ENCODE measurements at regions not wholly inside any gene's neighbourhood (a gene's known extent, or its start where the extent isn't known, plus 50 kb on each side); places are given as distances from the start of the nearest gene placed in this dataset.

DNA sequence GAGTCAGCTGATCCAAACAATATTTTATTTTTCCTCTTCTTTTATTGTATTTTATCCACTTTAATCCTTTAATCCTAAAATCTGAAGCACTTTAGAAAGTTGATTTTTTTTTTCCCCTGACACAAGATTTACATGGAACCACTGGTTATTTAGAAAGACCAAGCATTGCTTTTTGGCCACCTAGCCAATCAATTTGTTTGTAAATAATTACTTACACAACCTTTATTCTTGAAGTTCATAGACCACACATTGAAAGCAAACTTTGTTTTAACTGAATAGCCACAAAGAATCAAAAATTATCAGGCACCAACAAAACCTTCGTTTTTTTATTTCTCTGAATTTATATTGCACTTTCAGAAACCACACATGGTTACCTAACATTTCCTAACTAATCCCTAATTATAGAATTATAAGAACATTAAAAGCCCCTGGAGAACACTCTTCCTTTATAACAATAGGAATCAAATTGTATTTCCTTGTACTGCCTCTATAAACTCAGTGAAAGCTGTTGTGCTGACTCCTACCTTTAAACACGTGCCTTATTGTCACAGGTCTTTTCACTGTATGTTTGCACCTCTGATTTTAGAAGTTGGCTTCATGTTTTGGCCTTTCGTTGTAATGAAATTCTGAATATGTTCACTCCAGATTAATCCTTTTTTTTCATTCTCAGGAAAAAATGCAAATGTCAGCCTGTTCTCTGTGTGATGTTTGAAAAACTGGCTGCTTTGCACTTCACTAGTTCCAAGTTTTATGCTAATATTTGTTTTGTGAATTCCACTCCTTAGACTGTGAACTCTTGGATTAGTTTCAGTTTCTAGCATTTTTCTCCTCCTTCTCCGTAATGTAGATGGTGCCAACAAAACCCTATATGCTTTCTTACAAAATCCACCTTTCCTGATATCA is 1511.9 kb downstream of the REEP3 start:
- Mint-ChIP-seq H3K27ac (no peak overlapping the region), H3K4me1 (no peaks in the 10 kb centered on the region; the same call in 2 of the 3 replicates), H3K4me3 (no peak overlapping the region), H3K27me3 (ENCODE audit: insufficient read depth, low read depth, poor library complexity) (peaks cover 5% of the 10 kb centered on the region), H3K9me3 (peaks cover 49% of the 10 kb centered on the region), H3K36me3 (ENCODE audit: low read depth) (peaks cover 24% of the 10 kb centered on the region)
- H3K27ac ChIP-seq (ENCODE audit: low read depth): no peak overlapping the region
- no peaks in the 10 kb centered on the region for H3K79me2 ChIP-seq (replicated peaks; ENCODE audit: insufficient read depth)
- H3K9me2 ChIP-seq (ENCODE audit: insufficient read depth): peaks cover 4% of the 10 kb centered on the region; the same call in 1 of the 2 replicates
- TF ChIP-seq, protein P1, sequence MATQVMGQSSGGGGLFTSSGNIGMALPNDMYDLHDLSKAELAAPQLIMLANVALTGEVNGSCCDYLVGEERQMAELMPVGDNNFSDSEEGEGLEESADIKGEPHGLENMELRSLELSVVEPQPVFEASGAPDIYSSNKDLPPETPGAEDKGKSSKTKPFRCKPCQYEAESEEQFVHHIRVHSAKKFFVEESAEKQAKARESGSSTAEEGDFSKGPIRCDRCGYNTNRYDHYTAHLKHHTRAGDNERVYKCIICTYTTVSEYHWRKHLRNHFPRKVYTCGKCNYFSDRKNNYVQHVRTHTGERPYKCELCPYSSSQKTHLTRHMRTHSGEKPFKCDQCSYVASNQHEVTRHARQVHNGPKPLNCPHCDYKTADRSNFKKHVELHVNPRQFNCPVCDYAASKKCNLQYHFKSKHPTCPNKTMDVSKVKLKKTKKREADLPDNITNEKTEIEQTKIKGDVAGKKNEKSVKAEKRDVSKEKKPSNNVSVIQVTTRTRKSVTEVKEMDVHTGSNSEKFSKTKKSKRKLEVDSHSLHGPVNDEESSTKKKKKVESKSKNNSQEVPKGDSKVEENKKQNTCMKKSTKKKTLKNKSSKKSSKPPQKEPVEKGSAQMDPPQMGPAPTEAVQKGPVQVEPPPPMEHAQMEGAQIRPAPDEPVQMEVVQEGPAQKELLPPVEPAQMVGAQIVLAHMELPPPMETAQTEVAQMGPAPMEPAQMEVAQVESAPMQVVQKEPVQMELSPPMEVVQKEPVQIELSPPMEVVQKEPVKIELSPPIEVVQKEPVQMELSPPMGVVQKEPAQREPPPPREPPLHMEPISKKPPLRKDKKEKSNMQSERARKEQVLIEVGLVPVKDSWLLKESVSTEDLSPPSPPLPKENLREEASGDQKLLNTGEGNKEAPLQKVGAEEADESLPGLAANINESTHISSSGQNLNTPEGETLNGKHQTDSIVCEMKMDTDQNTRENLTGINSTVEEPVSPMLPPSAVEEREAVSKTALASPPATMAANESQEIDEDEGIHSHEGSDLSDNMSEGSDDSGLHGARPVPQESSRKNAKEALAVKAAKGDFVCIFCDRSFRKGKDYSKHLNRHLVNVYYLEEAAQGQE (IDR thresholded peaks at IDR 0.05; ENCODE audit: unreplicated experiment): no peak
- TF ChIP-seq EZH2 (IDR thresholded peaks at IDR 0.05; ENCODE audit: low read depth, unreplicated experiment): no peak
- TF ChIP-seq, protein P2, sequence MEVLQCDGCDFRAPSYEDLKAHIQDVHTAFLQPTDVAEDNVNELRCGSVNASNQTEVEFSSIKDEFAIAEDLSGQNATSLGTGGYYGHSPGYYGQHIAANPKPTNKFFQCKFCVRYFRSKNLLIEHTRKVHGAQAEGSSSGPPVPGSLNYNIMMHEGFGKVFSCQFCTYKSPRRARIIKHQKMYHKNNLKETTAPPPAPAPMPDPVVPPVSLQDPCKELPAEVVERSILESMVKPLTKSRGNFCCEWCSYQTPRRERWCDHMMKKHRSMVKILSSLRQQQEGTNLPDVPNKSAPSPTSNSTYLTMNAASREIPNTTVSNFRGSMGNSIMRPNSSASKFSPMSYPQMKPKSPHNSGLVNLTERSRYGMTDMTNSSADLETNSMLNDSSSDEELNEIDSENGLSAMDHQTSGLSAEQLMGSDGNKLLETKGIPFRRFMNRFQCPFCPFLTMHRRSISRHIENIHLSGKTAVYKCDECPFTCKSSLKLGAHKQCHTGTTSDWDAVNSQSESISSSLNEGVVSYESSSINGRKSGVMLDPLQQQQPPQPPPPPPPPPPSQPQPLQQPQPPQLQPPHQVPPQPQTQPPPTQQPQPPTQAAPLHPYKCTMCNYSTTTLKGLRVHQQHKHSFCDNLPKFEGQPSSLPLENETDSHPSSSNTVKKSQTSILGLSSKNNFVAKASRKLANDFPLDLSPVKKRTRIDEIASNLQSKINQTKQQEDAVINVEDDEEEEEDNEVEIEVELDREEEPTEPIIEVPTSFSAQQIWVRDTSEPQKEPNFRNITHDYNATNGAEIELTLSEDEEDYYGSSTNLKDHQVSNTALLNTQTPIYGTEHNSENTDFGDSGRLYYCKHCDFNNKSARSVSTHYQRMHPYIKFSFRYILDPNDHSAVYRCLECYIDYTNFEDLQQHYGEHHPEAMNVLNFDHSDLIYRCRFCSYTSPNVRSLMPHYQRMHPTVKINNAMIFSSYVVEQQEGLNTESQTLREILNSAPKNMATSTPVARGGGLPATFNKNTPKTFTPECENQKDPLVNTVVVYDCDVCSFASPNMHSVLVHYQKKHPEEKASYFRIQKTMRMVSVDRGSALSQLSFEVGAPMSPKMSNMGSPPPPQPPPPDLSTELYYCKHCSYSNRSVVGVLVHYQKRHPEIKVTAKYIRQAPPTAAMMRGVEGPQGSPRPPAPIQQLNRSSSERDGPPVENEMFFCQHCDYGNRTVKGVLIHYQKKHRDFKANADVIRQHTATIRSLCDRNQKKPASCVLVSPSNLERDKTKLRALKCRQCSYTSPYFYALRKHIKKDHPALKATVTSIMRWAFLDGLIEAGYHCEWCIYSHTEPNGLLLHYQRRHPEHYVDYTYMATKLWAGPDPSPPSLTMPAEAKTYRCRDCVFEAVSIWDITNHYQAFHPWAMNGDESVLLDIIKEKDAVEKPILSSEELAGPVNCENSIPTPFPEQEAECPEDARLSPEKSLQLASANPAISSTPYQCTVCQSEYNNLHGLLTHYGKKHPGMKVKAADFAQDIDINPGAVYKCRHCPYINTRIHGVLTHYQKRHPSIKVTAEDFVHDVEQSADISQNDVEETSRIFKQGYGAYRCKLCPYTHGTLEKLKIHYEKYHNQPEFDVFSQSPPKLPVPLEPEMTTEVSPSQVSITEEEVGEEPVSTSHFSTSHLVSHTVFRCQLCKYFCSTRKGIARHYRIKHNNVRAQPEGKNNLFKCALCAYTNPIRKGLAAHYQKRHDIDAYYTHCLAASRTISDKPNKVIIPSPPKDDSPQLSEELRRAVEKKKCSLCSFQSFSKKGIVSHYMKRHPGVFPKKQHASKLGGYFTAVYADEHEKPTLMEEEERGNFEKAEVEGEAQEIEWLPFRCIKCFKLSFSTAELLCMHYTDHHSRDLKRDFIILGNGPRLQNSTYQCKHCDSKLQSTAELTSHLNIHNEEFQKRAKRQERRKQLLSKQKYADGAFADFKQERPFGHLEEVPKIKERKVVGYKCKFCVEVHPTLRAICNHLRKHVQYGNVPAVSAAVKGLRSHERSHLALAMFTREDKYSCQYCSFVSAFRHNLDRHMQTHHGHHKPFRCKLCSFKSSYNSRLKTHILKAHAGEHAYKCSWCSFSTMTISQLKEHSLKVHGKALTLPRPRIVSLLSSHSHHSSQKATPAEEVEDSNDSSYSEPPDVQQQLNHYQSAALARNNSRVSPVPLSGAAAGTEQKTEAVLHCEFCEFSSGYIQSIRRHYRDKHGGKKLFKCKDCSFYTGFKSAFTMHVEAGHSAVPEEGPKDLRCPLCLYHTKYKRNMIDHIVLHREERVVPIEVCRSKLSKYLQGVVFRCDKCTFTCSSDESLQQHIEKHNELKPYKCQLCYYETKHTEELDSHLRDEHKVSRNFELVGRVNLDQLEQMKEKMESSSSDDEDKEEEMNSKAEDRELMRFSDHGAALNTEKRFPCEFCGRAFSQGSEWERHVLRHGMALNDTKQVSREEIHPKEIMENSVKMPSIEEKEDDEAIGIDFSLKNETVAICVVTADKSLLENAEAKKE (CRISPR knock-in tag; IDR thresholded peaks at IDR 0.05): no peak
- no peak for TF ChIP-seq JUNB (IDR thresholded peaks at IDR 0.05; ENCODE audit: unreplicated experiment)
- no peak for TF ChIP-seq EZH2phosphoT487 (IDR thresholded peaks at IDR 0.05; ENCODE audit: unreplicated experiment)
- no peak for TF ChIP-seq STAT1 (IDR thresholded peaks at IDR 0.05; ENCODE audit: unreplicated experiment)
- TF ChIP-seq, protein P3, sequence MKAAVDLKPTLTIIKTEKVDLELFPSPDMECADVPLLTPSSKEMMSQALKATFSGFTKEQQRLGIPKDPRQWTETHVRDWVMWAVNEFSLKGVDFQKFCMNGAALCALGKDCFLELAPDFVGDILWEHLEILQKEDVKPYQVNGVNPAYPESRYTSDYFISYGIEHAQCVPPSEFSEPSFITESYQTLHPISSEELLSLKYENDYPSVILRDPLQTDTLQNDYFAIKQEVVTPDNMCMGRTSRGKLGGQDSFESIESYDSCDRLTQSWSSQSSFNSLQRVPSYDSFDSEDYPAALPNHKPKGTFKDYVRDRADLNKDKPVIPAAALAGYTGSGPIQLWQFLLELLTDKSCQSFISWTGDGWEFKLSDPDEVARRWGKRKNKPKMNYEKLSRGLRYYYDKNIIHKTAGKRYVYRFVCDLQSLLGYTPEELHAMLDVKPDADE (IDR thresholded peaks at IDR 0.05): no peak
- no peak for TF ChIP-seq ZNF114 (CRISPR knock-in tag; IDR thresholded peaks at IDR 0.05)
- no peak for TF ChIP-seq NANOG (IDR thresholded peaks at IDR 0.05; ENCODE audit: borderline replicate concordance)
- no peak for TF ChIP-seq CREB1 (CRISPR knock-in tag; IDR thresholded peaks at IDR 0.05; ENCODE audit: low read depth)
- no peak for TF ChIP-seq ZNF331 (CRISPR knock-in tag; IDR thresholded peaks at IDR 0.05; ENCODE audit: low read depth)
- TF ChIP-seq, protein P4, sequence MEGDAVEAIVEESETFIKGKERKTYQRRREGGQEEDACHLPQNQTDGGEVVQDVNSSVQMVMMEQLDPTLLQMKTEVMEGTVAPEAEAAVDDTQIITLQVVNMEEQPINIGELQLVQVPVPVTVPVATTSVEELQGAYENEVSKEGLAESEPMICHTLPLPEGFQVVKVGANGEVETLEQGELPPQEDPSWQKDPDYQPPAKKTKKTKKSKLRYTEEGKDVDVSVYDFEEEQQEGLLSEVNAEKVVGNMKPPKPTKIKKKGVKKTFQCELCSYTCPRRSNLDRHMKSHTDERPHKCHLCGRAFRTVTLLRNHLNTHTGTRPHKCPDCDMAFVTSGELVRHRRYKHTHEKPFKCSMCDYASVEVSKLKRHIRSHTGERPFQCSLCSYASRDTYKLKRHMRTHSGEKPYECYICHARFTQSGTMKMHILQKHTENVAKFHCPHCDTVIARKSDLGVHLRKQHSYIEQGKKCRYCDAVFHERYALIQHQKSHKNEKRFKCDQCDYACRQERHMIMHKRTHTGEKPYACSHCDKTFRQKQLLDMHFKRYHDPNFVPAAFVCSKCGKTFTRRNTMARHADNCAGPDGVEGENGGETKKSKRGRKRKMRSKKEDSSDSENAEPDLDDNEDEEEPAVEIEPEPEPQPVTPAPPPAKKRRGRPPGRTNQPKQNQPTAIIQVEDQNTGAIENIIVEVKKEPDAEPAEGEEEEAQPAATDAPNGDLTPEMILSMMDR (conservative IDR thresholded peaks at IDR 0.05; ENCODE audit: low read depth in 2 of 2): no peak
- TF ChIP-seq POLR2AphosphoS5 (IDR thresholded peaks at IDR 0.05; ENCODE audit: low read depth): no peak
- no peaks in the 10 kb centered on the region for H4K20me1 ChIP-seq (replicated peaks; ENCODE audit: insufficient read depth)
- no peak overlapping the region for H3K4me2 ChIP-seq
- H3K36me3 ChIP-seq (ENCODE audit: insufficient read depth): peaks cover 4% of the 10 kb centered on the region; the same call in 1 of the 2 replicates
- ATAC-seq (no peak), DNase-seq (ENCODE audit: low spot score) (no peak)
- H3K4me1 ChIP-seq (ENCODE audit: insufficient read depth): no peaks in the 10 kb centered on the region
- H2AFZ ChIP-seq: no peak overlapping the region
- no peak overlapping the region for H3K4me3 ChIP-seq
- no peaks in the 10 kb centered on the region for H3F3A ChIP-seq (replicated peaks; ENCODE audit: low read depth)
- no peaks in the 10 kb centered on the region for H3K27me3 ChIP-seq (ENCODE audit: insufficient read depth)
